Calu3 (cell line): ENCODE measurements at regions not wholly inside any gene's neighbourhood (a gene's known extent, or its start where the extent isn't known, plus 50 kb on each side); places are given as distances from the start of the nearest gene placed in this dataset.

ENCODE experiments used
- BruUV-seq: library from RNA; stranded (reverse); fragments of 400-500 nt; replicated peaks from 2 replicates; lab custom pipeline; 2021; lab: Mats Ljungman, UMichigan
- CTCF ChIA-PET: fragments of 300-600 bp; sonication (Branson Sonifier 250); formaldehyde crosslinking; loops from one replicate; lab custom pipeline; 2022; ENCODE audit warnings: antibody characterized with exemption; lab: Charles Lee
- DNase-seq: peaks from one replicate; pipeline ENCODE4 v3.0.0; 2022
- H3K27ac Mint-ChIP-seq: one replicate; pipeline ENCODE4 v1.8.0; 2022; ENCODE audit warnings: mixed read lengths; ENCODE audit not compliant: unreplicated experiment
- H3K27me3 Mint-ChIP-seq: one replicate; pipeline ENCODE4 v1.8.0; 2022; ENCODE audit warnings: mixed read lengths; ENCODE audit not compliant: unreplicated experiment
- H3K36me3 Mint-ChIP-seq: one replicate; pipeline ENCODE4 v1.8.0; 2022; ENCODE audit warnings: mild to moderate bottlenecking, moderate library complexity, mixed read lengths; ENCODE audit not compliant: insufficient read depth, unreplicated experiment
- H3K4me1 Mint-ChIP-seq: one replicate; pipeline ENCODE4 v1.8.0; 2022; ENCODE audit warnings: mild to moderate bottlenecking, low read depth, mixed read lengths; ENCODE audit not compliant: unreplicated experiment
- H3K4me3 Mint-ChIP-seq: one replicate; pipeline ENCODE4 v1.8.0; 2022; ENCODE audit warnings: mild to moderate bottlenecking, low read depth, moderate library complexity, mixed read lengths; ENCODE audit not compliant: unreplicated experiment
- H3K9me3 Mint-ChIP-seq: one replicate; pipeline ENCODE4 v1.8.0; 2022; ENCODE audit warnings: low read depth, mixed read lengths; ENCODE audit not compliant: unreplicated experiment
- intact Hi-C: fragments of 100-400 bp; cut with micrococcal nuclease; formaldehyde crosslinking; loops from one replicate; pipeline ENCODE4 v1.10.0; 2022; ENCODE audit not compliant: unreplicated experiment
- TF ChIP-seq, protein P1 (sequence below): fragments of 200-600 bp; IDR thresholded peaks from one replicate; pipeline ENCODE4 v1.8.0; 2022; ENCODE audit warnings: antibody characterized with exemption; ENCODE audit not compliant: unreplicated experiment

GRCh38 chr16:73116576-73116975 lies 68.6 kb upstream of the ZFHX3 start:
- no peak for DNase-seq
- intact Hi-C loops: no loop called here
- no peak overlapping the region for H3K4me3 Mint-ChIP-seq
- H3K9me3 Mint-ChIP-seq: no peaks in the 10 kb centered on the region
- H3K36me3 Mint-ChIP-seq: no peaks in the 10 kb centered on the region
- TF ChIP-seq, protein P1, sequence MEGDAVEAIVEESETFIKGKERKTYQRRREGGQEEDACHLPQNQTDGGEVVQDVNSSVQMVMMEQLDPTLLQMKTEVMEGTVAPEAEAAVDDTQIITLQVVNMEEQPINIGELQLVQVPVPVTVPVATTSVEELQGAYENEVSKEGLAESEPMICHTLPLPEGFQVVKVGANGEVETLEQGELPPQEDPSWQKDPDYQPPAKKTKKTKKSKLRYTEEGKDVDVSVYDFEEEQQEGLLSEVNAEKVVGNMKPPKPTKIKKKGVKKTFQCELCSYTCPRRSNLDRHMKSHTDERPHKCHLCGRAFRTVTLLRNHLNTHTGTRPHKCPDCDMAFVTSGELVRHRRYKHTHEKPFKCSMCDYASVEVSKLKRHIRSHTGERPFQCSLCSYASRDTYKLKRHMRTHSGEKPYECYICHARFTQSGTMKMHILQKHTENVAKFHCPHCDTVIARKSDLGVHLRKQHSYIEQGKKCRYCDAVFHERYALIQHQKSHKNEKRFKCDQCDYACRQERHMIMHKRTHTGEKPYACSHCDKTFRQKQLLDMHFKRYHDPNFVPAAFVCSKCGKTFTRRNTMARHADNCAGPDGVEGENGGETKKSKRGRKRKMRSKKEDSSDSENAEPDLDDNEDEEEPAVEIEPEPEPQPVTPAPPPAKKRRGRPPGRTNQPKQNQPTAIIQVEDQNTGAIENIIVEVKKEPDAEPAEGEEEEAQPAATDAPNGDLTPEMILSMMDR: no peak
- no TSS peak for BruUV-seq
- H3K4me1 Mint-ChIP-seq: no peaks in the 10 kb centered on the region
- H3K27me3 Mint-ChIP-seq: peaks cover 11% of the 10 kb centered on the region
- no peak overlapping the region for H3K27ac Mint-ChIP-seq
- CTCF ChIA-PET: no interaction called here

DNA sequence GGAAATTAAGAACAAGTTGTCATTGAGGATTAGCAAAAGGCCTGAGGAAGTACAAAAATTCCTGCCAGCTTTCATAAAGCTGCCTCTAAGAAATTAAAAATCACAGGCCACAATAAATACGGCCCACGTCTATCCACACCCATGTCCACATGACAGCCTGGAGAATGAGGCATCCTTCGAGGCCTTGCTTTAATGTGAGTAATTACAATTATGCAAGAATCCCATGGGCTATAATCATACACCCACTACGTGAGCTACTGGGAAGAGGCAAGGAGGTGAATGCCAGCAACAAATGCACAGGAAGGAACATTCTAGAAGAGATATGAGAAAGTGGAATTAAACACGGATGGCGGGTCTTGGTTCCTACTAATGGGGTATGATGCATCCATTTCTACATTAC lies 65.4 kb upstream of the ZFHX3 start:
- DNase-seq: no peak
- intact Hi-C loops: no loop called here
- H3K4me3 Mint-ChIP-seq: no peak overlapping the region
- no peaks in the 10 kb centered on the region for H3K36me3 Mint-ChIP-seq
- no peak overlapping the region for H3K27ac Mint-ChIP-seq
- no peaks in the 10 kb centered on the region for H3K4me1 Mint-ChIP-seq
- BruUV-seq: no TSS peak
- H3K27me3 Mint-ChIP-seq: peaks cover 26% of the 10 kb centered on the region
- no peaks in the 10 kb centered on the region for H3K9me3 Mint-ChIP-seq
- CTCF ChIA-PET: no interaction called here
- TF ChIP-seq, protein P1: no peak

- no TSS peak for BruUV-seq
- H3K27me3 Mint-ChIP-seq: peaks cover 26% of the 10 kb centered on the region
- no peak overlapping the region for H3K27ac Mint-ChIP-seq
- H3K36me3 Mint-ChIP-seq: no peaks in the 10 kb centered on the region
- H3K4me1 Mint-ChIP-seq: no peaks in the 10 kb centered on the region
- TF ChIP-seq, protein P1: no peak
- no peak overlapping the region for H3K4me3 Mint-ChIP-seq
- CTCF ChIA-PET: interaction anchor here (0.6 kb wide), 1 partner anchor 24 kb away, joined by 3 read pairs; no protein-coding TSS in a partner anchor
- no peaks in the 10 kb centered on the region for H3K9me3 Mint-ChIP-seq
- intact Hi-C loops: no loop called here
- no peak for DNase-seq
These were observed 60.5 kb upstream of the ZFHX3 start for GRCh38 chr16:73108195-73108963.

DNA sequence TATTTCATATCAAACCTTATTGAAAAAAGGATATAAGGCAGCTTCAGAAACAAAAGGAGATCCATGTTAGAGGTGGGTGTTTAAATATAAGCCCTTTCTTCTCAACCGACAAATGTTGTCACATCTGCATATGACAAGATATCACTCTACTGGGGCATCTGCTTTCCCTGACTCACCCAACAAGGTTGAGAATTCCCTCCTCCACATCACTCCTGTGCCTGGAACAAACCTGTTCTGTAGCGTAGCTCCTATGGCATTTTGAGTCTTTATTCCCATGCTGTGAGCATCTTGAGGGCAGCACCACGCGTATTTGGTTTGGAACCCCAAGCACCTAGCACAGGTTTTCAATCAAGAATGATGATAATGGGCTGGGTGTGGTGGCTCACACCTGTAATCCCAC lies 59.4 kb upstream of the ZFHX3 start:
- H3K4me3 Mint-ChIP-seq: no peak overlapping the region
- H3K36me3 Mint-ChIP-seq: no peaks in the 10 kb centered on the region
- intact Hi-C loops: no loop called here
- DNase-seq: no peak
- BruUV-seq: no TSS peak
- TF ChIP-seq, protein P1: no peak
- no peak overlapping the region for H3K27ac Mint-ChIP-seq
- CTCF ChIA-PET: no interaction called here
- peaks cover 23% of the 10 kb centered on the region for H3K27me3 Mint-ChIP-seq
- no peaks in the 10 kb centered on the region for H3K9me3 Mint-ChIP-seq
- H3K4me1 Mint-ChIP-seq: no peaks in the 10 kb centered on the region
